B cell (primary cell): ENCODE measurements at regions not wholly inside any gene's neighbourhood (a gene's known extent, or its start where the extent isn't known, plus 50 kb on each side); places are given as distances from the start of the nearest gene placed in this dataset.

Source experiments
- ATAC-seq: fragments of 200-7000 bp; cut with Tn5 transposase; one replicate; pipeline ENCODE4 v1.10.0; 2021; ENCODE audit warnings: low read depth, mild to moderate bottlenecking, moderate number of reproducible peaks, moderate library complexity
- CTCF ChIA-PET: fragments of 350-600 bp; sonication (Branson Sonifier 250); formaldehyde crosslinking; loops from one replicate; lab custom pipeline; 2021; ENCODE audit warnings: antibody characterized with exemption, inconsistent platforms; lab: Charles Lee
- POLR2A ChIA-PET: fragments of 350-600 bp; sonication (Branson Sonifier 250); formaldehyde crosslinking; loops from one replicate; lab custom pipeline; 2021; ENCODE audit warnings: antibody characterized with exemption; lab: Charles Lee
- DNase-seq: peaks from one replicate; pipeline ENCODE4 v3.0.0; 2013
- H2AFZ ChIP-seq: 2 replicates; pipeline ENCODE4 v1.6.1; 2012; ENCODE audit warnings: mild to moderate bottlenecking, low read depth, low read length; ENCODE audit not compliant: insufficient read depth, poor library complexity, severe bottlenecking
- H3K27ac ChIP-seq, 2 donors: 1 replicate in 1 of 2; 2 replicates in 1 of 2; pipeline ENCODE4 v1.5.1; 2012 to 2013; ENCODE audit warnings: low read length in 2 of 2, mild to moderate bottlenecking in 2 of 2, moderate library complexity in 1 of 2
- H3K27me3 ChIP-seq, 4 experiments: fragments of 200-600 bp in 1 of 4; sonication (generic) in 1 of 4; replicated peaks in 1 of 4; 1 replicate in 2 of 4; 2 replicates in 2 of 4; pipeline versions ENCODE4 v1.6.1 to v1.7.0; 2013 to 2016; ENCODE audit warnings: low read length in 3 of 4, mild to moderate bottlenecking in 2 of 4, mixed read lengths in 1 of 4, moderate library complexity in 1 of 4; ENCODE audit not compliant: insufficient read depth in 4 of 4, control insufficient read depth in 3 of 4; ENCODE audit errors: control extremely low read depth in 1 of 4
- H3K36me3 ChIP-seq, 2 experiments: replicated peaks in 1 of 2; 1 replicate in 1 of 2; 2 replicates in 1 of 2; pipeline versions ENCODE4 v1.6.1 to v1.7.1; 2013; ENCODE audit warnings: low read length in 1 of 2; ENCODE audit not compliant: insufficient read depth in 2 of 2, control insufficient read depth in 1 of 2; ENCODE audit errors: control extremely low read depth in 1 of 2, extremely low read depth in 1 of 2
- H3K4me1 ChIP-seq, 2 donors: fragments of 200-600 bp in 1 of 2; sonication (generic) in 1 of 2; 1 replicate in 1 of 2; 2 replicates in 1 of 2; pipeline versions ENCODE4 v1.5.1 to v1.6.1; 2013 to 2017; ENCODE audit warnings: low read length in 2 of 2; ENCODE audit not compliant: control insufficient read depth in 2 of 2, insufficient read depth in 2 of 2
- H3K4me2 ChIP-seq: replicated peaks from 2 replicates; pipeline ENCODE3; 2012; ENCODE audit warnings: mild to moderate bottlenecking, low read depth, low read length; ENCODE audit not compliant: poor library complexity, severe bottlenecking
- H3K4me3 ChIP-seq, 5 experiments: fragments of 200-600 bp in 1 of 5; sonication (generic) in 1 of 5; 1 replicate in 3 of 5; 2 replicates in 2 of 5; pipeline versions ENCODE4 v1.5.1 to v1.7.0; 2011 to 2016; ENCODE audit warnings: low read length in 4 of 5, mild to moderate bottlenecking in 4 of 5, low read depth in 2 of 5, control low read depth in 1 of 5, moderate library complexity in 1 of 5; ENCODE audit not compliant: insufficient read depth in 1 of 5; ENCODE audit errors: control extremely low read depth in 1 of 5, extremely low read depth in 1 of 5
- H3K79me2 ChIP-seq: fragments of 200-600 bp; sonication (generic); one replicate; pipeline ENCODE4 v1.6.0; 2016; ENCODE audit warnings: low read length; ENCODE audit not compliant: control insufficient read depth, insufficient read depth
- H3K9ac ChIP-seq: fragments of 200-600 bp; sonication (generic); 2 replicates; pipeline ENCODE4 v1.6.1; 2017; ENCODE audit warnings: mild to moderate bottlenecking, low read length, moderate library complexity
- H3K9me3 ChIP-seq, 3 donors: one replicate each; pipeline versions ENCODE4 v1.6.1 to v1.7.1; 2013; ENCODE audit warnings: low read length in 2 of 3; ENCODE audit not compliant: control insufficient read depth in 2 of 3, insufficient read depth in 1 of 3; ENCODE audit errors: control extremely low read depth in 1 of 3
- H4K20me1 ChIP-seq: 2 replicates; pipeline ENCODE4 v1.6.0; 2012; ENCODE audit warnings: mild to moderate bottlenecking, low read length; ENCODE audit not compliant: insufficient read depth, control insufficient read depth, poor library complexity, severe bottlenecking
- H3K27ac Mint-ChIP-seq: one replicate; pipeline ENCODE4 v1.8.0; 2021; ENCODE audit warnings: mixed read lengths
- H3K27me3 Mint-ChIP-seq: one replicate; pipeline ENCODE4 v1.8.0; 2021; ENCODE audit warnings: mixed read lengths
- H3K4me1 Mint-ChIP-seq: one replicate; pipeline ENCODE4 v1.8.0; 2021; ENCODE audit warnings: mixed read lengths
- H3K4me3 Mint-ChIP-seq: one replicate; pipeline ENCODE4 v1.8.0; 2021; ENCODE audit warnings: mixed read lengths
- H3K9me3 Mint-ChIP-seq: one replicate; pipeline ENCODE4 v1.8.0; 2022; ENCODE audit warnings: mixed read lengths; ENCODE audit not compliant: insufficient read depth
- EZH2 ChIP-seq: IDR thresholded peaks from 2 replicates; pipeline ENCODE4 v1.6.1; 2012; ENCODE audit warnings: borderline replicate concordance, low read depth, mild to moderate bottlenecking, moderate library complexity, low read length; ENCODE audit not compliant: insufficient read depth, poor library complexity, severe bottlenecking
- WGBS: methylation state at CpG from one replicate; pipeline ENCODE4 v1.1.5; 2013; ENCODE audit warnings: missing lambda C conversion rate; ENCODE audit not compliant: insufficient coverage; 5-methylcytosine and 5-hydroxymethylcytosine counted together
- intact Hi-C: fragments of 100-400 bp; cut with micrococcal nuclease; formaldehyde crosslinking; loops from one replicate; pipeline ENCODE4 v1.10.0; 2022
- TF ChIP-seq, protein P1 (sequence below): fragments of 200-600 bp; IDR thresholded peaks from one replicate; pipeline ENCODE4 v1.8.0; 2022; ENCODE audit warnings: antibody characterized with exemption, mild to moderate bottlenecking

DNA sequence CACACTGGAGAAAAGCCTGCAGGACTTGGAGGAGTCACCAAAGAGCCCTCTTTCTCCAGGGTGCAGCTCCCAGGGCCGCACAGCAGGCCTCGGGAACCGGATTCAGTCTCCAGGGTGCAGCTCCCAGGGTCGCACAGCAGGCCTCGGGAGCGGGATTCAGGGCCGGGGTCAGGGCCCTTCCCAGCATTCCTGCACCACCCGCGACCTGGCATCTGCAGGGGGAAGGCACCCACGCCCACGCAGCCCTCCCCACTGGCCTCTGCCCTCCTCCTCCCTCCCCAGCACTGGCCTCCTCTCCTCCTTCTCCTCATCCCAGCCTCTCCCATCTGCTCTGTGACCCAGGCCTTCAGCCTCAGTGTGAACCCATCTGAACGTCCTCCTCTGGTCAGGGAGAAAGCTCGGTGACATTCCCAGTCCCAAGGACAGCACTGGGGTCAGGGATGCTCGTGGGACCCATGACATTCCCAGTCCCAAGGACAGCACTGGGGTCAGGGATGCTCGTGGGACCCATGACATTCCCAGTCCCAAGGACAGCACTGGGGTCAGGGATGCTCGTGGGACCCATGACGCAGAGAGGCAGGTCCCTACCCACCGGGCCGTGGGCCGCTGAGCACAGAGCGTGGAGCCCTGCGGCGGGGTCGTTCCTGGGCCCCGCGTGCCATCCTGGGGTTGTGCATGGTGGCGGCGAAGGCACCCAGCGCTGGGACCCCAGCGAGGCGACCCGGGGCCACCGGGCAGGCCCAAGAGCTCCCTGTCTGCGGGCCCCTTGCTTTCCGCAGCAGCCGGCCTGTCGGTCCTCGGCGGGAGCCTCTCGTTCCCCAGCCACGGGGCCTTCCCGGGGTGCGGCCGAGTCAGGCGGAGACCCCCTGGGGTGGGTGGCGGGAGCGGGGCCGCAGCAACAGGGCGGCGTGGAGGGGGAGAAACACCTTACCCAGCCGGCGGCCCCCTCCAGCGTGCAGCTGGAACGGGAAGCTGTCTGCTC is 550.2 kb upstream of the SALL3 start:
- intact Hi-C loops, result no loop called here
- POLR2A ChIA-PET, result no interaction called here
- peaks cover 0 to 29% (median 0%) of the 10 kb centered on the region in 3 donors for H3K9me3 ChIP-seq
- no peak overlapping the region for H3K27ac Mint-ChIP-seq
- H3K79me2 ChIP-seq, result no peaks in the 10 kb centered on the region
- no peaks in the 10 kb centered on the region for H3K27me3 ChIP-seq
- WGBS, result 92% methylated on average over 53 of the region's 54 CpGs
- H3K9ac ChIP-seq, result no peak overlapping the region
- ATAC-seq (no peak), DNase-seq (no peak)
- CTCF ChIA-PET, result no interaction called here
- no peak for TF ChIP-seq EZH2
- TF ChIP-seq, protein P1, sequence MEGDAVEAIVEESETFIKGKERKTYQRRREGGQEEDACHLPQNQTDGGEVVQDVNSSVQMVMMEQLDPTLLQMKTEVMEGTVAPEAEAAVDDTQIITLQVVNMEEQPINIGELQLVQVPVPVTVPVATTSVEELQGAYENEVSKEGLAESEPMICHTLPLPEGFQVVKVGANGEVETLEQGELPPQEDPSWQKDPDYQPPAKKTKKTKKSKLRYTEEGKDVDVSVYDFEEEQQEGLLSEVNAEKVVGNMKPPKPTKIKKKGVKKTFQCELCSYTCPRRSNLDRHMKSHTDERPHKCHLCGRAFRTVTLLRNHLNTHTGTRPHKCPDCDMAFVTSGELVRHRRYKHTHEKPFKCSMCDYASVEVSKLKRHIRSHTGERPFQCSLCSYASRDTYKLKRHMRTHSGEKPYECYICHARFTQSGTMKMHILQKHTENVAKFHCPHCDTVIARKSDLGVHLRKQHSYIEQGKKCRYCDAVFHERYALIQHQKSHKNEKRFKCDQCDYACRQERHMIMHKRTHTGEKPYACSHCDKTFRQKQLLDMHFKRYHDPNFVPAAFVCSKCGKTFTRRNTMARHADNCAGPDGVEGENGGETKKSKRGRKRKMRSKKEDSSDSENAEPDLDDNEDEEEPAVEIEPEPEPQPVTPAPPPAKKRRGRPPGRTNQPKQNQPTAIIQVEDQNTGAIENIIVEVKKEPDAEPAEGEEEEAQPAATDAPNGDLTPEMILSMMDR, result no peak
- no peaks in the 10 kb centered on the region for H3K4me1 ChIP-seq
- no peak overlapping the region for H3K27ac ChIP-seq
- H3K4me3 Mint-ChIP-seq, result no peak overlapping the region
- H3K4me1 Mint-ChIP-seq, result no peaks in the 10 kb centered on the region
- H4K20me1 ChIP-seq, result no peaks in the 10 kb centered on the region
- no peak overlapping the region for H3K4me3 ChIP-seq
- H3K4me2 ChIP-seq, result no peak overlapping the region
- no peak overlapping the region for H2AFZ ChIP-seq
- no peaks in the 10 kb centered on the region for H3K27me3 Mint-ChIP-seq
- H3K9me3 Mint-ChIP-seq, result no peaks in the 10 kb centered on the region
- no peaks in the 10 kb centered on the region for H3K36me3 ChIP-seq

DNA sequence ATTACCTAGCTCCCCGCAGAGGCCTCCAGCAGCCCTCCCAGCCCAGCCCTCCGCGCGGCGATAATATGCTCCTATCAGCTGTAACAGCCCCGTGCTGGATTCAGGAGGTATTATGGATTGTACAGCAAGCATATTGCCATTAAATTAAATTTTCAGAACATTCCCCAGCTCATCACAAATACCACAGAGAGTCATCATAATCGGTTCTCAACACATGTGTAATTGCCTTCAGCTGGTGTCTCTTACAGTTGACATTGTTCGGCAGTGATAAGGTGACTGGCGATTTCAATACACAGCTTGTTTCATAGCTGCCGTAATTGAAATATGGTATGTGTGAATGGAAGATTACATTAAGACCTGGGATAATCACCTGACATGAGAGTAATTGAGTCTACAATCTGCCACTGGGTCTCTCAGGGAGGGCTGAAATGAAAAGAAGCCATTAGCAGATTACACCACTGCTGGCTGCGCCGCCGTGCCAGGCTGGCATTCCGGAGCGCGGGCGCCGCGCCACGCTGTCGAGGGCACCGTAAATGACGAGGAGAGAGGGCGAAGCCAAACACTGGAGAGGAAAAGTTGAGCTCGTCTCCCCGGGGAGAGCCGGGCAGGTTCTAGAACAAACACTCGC is 549.4 kb upstream of the SALL3 start:
- no peaks in the 10 kb centered on the region for H3K27me3 ChIP-seq
- no peak overlapping the region for H3K4me2 ChIP-seq
- H3K4me1 ChIP-seq, result no peaks in the 10 kb centered on the region
- H3K4me1 Mint-ChIP-seq, result no peaks in the 10 kb centered on the region
- no peaks in the 10 kb centered on the region for H3K36me3 ChIP-seq
- ATAC-seq (no peak), DNase-seq (no peak)
- H3K9me3 ChIP-seq, result peaks cover 0 to 29% (median 0%) of the 10 kb centered on the region in 3 donors
- no peaks in the 10 kb centered on the region for H3K9me3 Mint-ChIP-seq
- no peak overlapping the region for H2AFZ ChIP-seq
- no peak overlapping the region for H3K9ac ChIP-seq
- ChIA-PET CTCF (no interaction called here), POLR2A (no interaction called here)
- no peak overlapping the region for H3K4me3 ChIP-seq
- TF ChIP-seq, protein P1, result no peak
- TF ChIP-seq EZH2, result no peak
- H3K4me3 Mint-ChIP-seq, result no peak overlapping the region
- H3K27me3 Mint-ChIP-seq, result no peaks in the 10 kb centered on the region
- no peaks in the 10 kb centered on the region for H4K20me1 ChIP-seq
- H3K27ac Mint-ChIP-seq, result no peak overlapping the region
- no peak overlapping the region for H3K27ac ChIP-seq
- intact Hi-C loops, result no loop called here
- WGBS, result 98% methylated on average over 22 of the region's 28 CpGs
- no peaks in the 10 kb centered on the region for H3K79me2 ChIP-seq
